Ishikawa (cell line): ENCODE measurements at regions not wholly inside any gene's neighbourhood (a gene's known extent, or its start where the extent isn't known, plus 50 kb on each side); places are given as distances from the start of the nearest gene placed in this dataset.

Experiments used
- CEBPB ChIP-seq: IDR thresholded peaks from 2 replicates; pipeline ENCODE4 v1.6.1; 2012
- TCF12 ChIP-seq: IDR thresholded peaks from 2 replicates; pipeline ENCODE4 v1.6.1; 2012; ENCODE audit warnings: low read depth
- TF ChIP-seq, protein P1 (sequence below): IDR thresholded peaks from 2 replicates; pipeline ENCODE4 v1.6.1; 2012

GRCh38 chr18:2368102-2368501, 203.2 kb downstream of the METTL4 start:
- TF ChIP-seq TCF12 (no peak), CEBPB (no peak)
- TF ChIP-seq, protein P1, sequence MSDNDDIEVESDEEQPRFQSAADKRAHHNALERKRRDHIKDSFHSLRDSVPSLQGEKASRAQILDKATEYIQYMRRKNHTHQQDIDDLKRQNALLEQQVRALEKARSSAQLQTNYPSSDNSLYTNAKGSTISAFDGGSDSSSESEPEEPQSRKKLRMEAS: no peak
